ENCODE measurements at regions not wholly inside any gene's neighbourhood (a gene's known extent, or its start where the extent isn't known, plus 50 kb on each side); places are given as distances from the start of the nearest gene placed in this dataset.
A peak's percentile ranks its signal among the peaks of the same experiment; 100 is the strongest.

- no peak for ATAC-seq (replicated peaks in 1 of 4)
- H3K27me3 Mint-ChIP-seq = no peaks in the 10 kb centered on the region
Observed at GRCh38 chr6:105748737-105749161, 337.4 kb upstream of the PRDM1 start.

GRCh38 chr6:105747823-105748405 is 338.2 kb upstream of the PRDM1 start:
- H3K9me3 ChIP-seq = no peaks in the 10 kb centered on the region

More at GRCh38 chr6:105748737-105749161, 337.4 kb upstream of the PRDM1 start:
- Mint-ChIP-seq H3K9me3 (no peaks in the 10 kb centered on the region), H3K4me3 (no peak overlapping the region), H3K36me3 (no peaks in the 10 kb centered on the region), H3K4me1 (peaks cover 0 to 10% (median 9%) of the 10 kb centered on the region in 3 donors), H3K27ac (no peak overlapping the region)
- peak in 1 of 35 experiments; percentile 1 for DNase-seq
- Histone ChIP-seq H3K27ac (ENCODE audit: low read length) (no peak overlapping the region), H3K9me3 (no peaks in the 10 kb centered on the region), H3K4me1 (ENCODE audit: control insufficient read depth in 1 of 2, extremely low read depth in 1 of 2, insufficient read depth in 2 of 2, low read length in 2 of 2) (no peaks in the 10 kb centered on the region), H3K36me3 (ENCODE audit: control insufficient read depth in 2 of 2, extremely low read depth in 1 of 2, insufficient read depth in 1 of 2, low read length in 1 of 2) (no peaks in the 10 kb centered on the region), H3K27me3 (replicated peaks in 1 of 2; ENCODE audit: control insufficient read depth in 2 of 2, extremely low read depth in 1 of 2, insufficient read depth in 2 of 2, low read length in 1 of 2) (peaks cover 0 to under 1% of the 10 kb centered on the region in 2 experiments), H3K4me3 (ENCODE audit: control insufficient read depth in 1 of 2, extremely low read depth in 1 of 2, low read length in 1 of 2) (no peak overlapping the region)
- CTCF ChIA-PET = no interaction called here
- POLR2A ChIA-PET = no interaction called here
- WGBS (ENCODE audit: insufficient coverage) = 80% methylated on average over 1 of the region's 6 CpGs

GRCh38 chr6:105746509-105746908 is 339.6 kb upstream of the PRDM1 start:
- H3K27ac ChIP-seq (ENCODE audit: low read length) = no peak overlapping the region
- Mint-ChIP-seq H3K27ac (no peak overlapping the region), H3K36me3 (no peaks in the 10 kb centered on the region), H3K4me1 (peaks cover 0 to 10% (median 9%) of the 10 kb centered on the region in 3 donors), H3K9me3 (no peaks in the 10 kb centered on the region), H3K27me3 (peaks cover 0 to 2% of the 10 kb centered on the region in 2 donors), H3K4me3 (no peak overlapping the region)
- no peak overlapping the region for H3K4me3 ChIP-seq (ENCODE audit: control insufficient read depth in 1 of 2, extremely low read depth in 1 of 2, low read length in 1 of 2)
- no peaks in the 10 kb centered on the region for H3K4me1 ChIP-seq (ENCODE audit: control insufficient read depth in 1 of 2, extremely low read depth in 1 of 2, insufficient read depth in 2 of 2, low read length in 2 of 2)
- no peak for DNase-seq
- ChIA-PET POLR2A (no interaction called here), CTCF (no interaction called here)
- H3K9me3 ChIP-seq = no peaks in the 10 kb centered on the region
- no peaks in the 10 kb centered on the region for H3K36me3 ChIP-seq (ENCODE audit: control insufficient read depth in 2 of 2, extremely low read depth in 1 of 2, insufficient read depth in 1 of 2, low read length in 1 of 2)
- H3K27me3 ChIP-seq (replicated peaks in 1 of 2; ENCODE audit: control insufficient read depth in 2 of 2, extremely low read depth in 1 of 2, insufficient read depth in 2 of 2, low read length in 1 of 2) = peaks cover 0 to 3% of the 10 kb centered on the region in 2 experiments
- no CpG with 5 or more reads among the region's 1 CpG for WGBS (ENCODE audit: insufficient coverage)
- ATAC-seq (replicated peaks in 1 of 4) = no peak

More at GRCh38 chr6:105747823-105748405, 338.2 kb upstream of the PRDM1 start:
- Histone ChIP-seq H3K4me1 (ENCODE audit: control insufficient read depth in 1 of 2, extremely low read depth in 1 of 2, insufficient read depth in 2 of 2, low read length in 2 of 2) (no peaks in the 10 kb centered on the region), H3K27me3 (replicated peaks in 1 of 2; ENCODE audit: control insufficient read depth in 2 of 2, extremely low read depth in 1 of 2, insufficient read depth in 2 of 2, low read length in 1 of 2) (peaks cover 0 to 3% of the 10 kb centered on the region in 2 experiments), H3K4me3 (ENCODE audit: control insufficient read depth in 1 of 2, extremely low read depth in 1 of 2, low read length in 1 of 2) (no peak overlapping the region), H3K36me3 (ENCODE audit: control insufficient read depth in 2 of 2, extremely low read depth in 1 of 2, insufficient read depth in 1 of 2, low read length in 1 of 2) (no peaks in the 10 kb centered on the region), H3K27ac (ENCODE audit: low read length) (no peak overlapping the region)
- whole genome bisulfite sequencing (ENCODE audit: insufficient coverage) = no CpG with 5 or more reads among the region's 3 CpGs
- no peak for DNase-seq
- H3K27me3 Mint-ChIP-seq = no peaks in the 10 kb centered on the region
- no peak for ATAC-seq (replicated peaks in 1 of 4)
- H3K27ac Mint-ChIP-seq = no peak overlapping the region
- H3K9me3 Mint-ChIP-seq = no peaks in the 10 kb centered on the region
- peaks cover 0 to 10% (median 9%) of the 10 kb centered on the region in 3 donors for H3K4me1 Mint-ChIP-seq
- POLR2A ChIA-PET = no interaction called here
- H3K4me3 Mint-ChIP-seq = no peak overlapping the region
- CTCF ChIA-PET = no interaction called here
- no peaks in the 10 kb centered on the region for H3K36me3 Mint-ChIP-seq

GRCh38 chr6:105746130-105746505 is 340.0 kb upstream of the PRDM1 start:
- ChIA-PET CTCF (no interaction called here), POLR2A (no interaction called here)
- no peak overlapping the region for H3K4me3 ChIP-seq (ENCODE audit: control insufficient read depth in 1 of 2, extremely low read depth in 1 of 2, low read length in 1 of 2)
- peaks cover 0 to 3% of the 10 kb centered on the region in 2 experiments for H3K27me3 ChIP-seq (replicated peaks in 1 of 2; ENCODE audit: control insufficient read depth in 2 of 2, extremely low read depth in 1 of 2, insufficient read depth in 2 of 2, low read length in 1 of 2)
- 25% methylated on average over 1 of the region's 1 CpG for WGBS (ENCODE audit: insufficient coverage)
- no peak overlapping the region for H3K4me3 Mint-ChIP-seq
- ATAC-seq (replicated peaks in 1 of 4) = no peak
- H3K27me3 Mint-ChIP-seq = peaks cover 0 to 2% of the 10 kb centered on the region in 2 donors
- no peaks in the 10 kb centered on the region for H3K9me3 ChIP-seq
- DNase-seq = no peak
- H3K4me1 Mint-ChIP-seq = peaks cover 0 to 10% (median 9%) of the 10 kb centered on the region in 3 donors
- H3K9me3 Mint-ChIP-seq = no peaks in the 10 kb centered on the region
- H3K36me3 ChIP-seq (ENCODE audit: control insufficient read depth in 2 of 2, extremely low read depth in 1 of 2, insufficient read depth in 1 of 2, low read length in 1 of 2) = no peaks in the 10 kb centered on the region
- H3K36me3 Mint-ChIP-seq = no peaks in the 10 kb centered on the region
- H3K27ac ChIP-seq (ENCODE audit: low read length) = no peak overlapping the region
- H3K27ac Mint-ChIP-seq = no peak overlapping the region
- H3K4me1 ChIP-seq (ENCODE audit: control insufficient read depth in 1 of 2, extremely low read depth in 1 of 2, insufficient read depth in 2 of 2, low read length in 2 of 2) = no peaks in the 10 kb centered on the region

GRCh38 chr6:105745464-105746129 is 340.5 kb upstream of the PRDM1 start:
- peaks cover 0 to 2% of the 10 kb centered on the region in 2 donors for H3K27me3 Mint-ChIP-seq
- CTCF ChIA-PET = no interaction called here

GRCh38 chr6:105744815-105745214 is 341.3 kb upstream of the PRDM1 start:
- Histone ChIP-seq H3K27ac (ENCODE audit: low read length) (no peak overlapping the region), H3K27me3 (replicated peaks in 1 of 2; ENCODE audit: control insufficient read depth in 2 of 2, extremely low read depth in 1 of 2, insufficient read depth in 2 of 2, low read length in 1 of 2) (peaks cover 0 to 3% of the 10 kb centered on the region in 2 experiments), H3K9me3 (no peaks in the 10 kb centered on the region), H3K36me3 (ENCODE audit: control insufficient read depth in 2 of 2, extremely low read depth in 1 of 2, insufficient read depth in 1 of 2, low read length in 1 of 2) (no peaks in the 10 kb centered on the region), H3K4me3 (ENCODE audit: control insufficient read depth in 1 of 2, extremely low read depth in 1 of 2, low read length in 1 of 2) (no peak overlapping the region), H3K4me1 (ENCODE audit: control insufficient read depth in 1 of 2, extremely low read depth in 1 of 2, insufficient read depth in 2 of 2, low read length in 2 of 2) (no peaks in the 10 kb centered on the region)
- ChIA-PET CTCF (interaction anchor here in 1 of 2 donors (0.8 kb wide), 1 partner anchor 260 kb away, joined by 3 read pairs; no protein-coding TSS in a partner anchor), POLR2A (no interaction called here)
- no peak overlapping the region for H3K27ac Mint-ChIP-seq
- no peak for DNase-seq
- H3K36me3 Mint-ChIP-seq = no peaks in the 10 kb centered on the region
- H3K9me3 Mint-ChIP-seq = no peaks in the 10 kb centered on the region
- no CpG with 5 or more reads among the region's 1 CpG for WGBS (ENCODE audit: insufficient coverage)
- H3K27me3 Mint-ChIP-seq = peaks cover 0 to 2% of the 10 kb centered on the region in 2 donors
- H3K4me3 Mint-ChIP-seq = no peak overlapping the region
- H3K4me1 Mint-ChIP-seq = peaks cover 0 to 10% (median 9%) of the 10 kb centered on the region in 3 donors
- ATAC-seq (replicated peaks in 1 of 4) = no peak

More at GRCh38 chr6:105745464-105746129, 340.5 kb upstream of the PRDM1 start:
- POLR2A ChIA-PET = no interaction called here
- peaks cover 0 to 3% of the 10 kb centered on the region in 2 experiments for H3K27me3 ChIP-seq (replicated peaks in 1 of 2; ENCODE audit: control insufficient read depth in 2 of 2, extremely low read depth in 1 of 2, insufficient read depth in 2 of 2, low read length in 1 of 2)
- DNase-seq (no peak), ATAC-seq (replicated peaks in 1 of 4) (no peak)
- H3K9me3 ChIP-seq = no peaks in the 10 kb centered on the region
- Mint-ChIP-seq H3K4me1 (peaks cover 0 to 10% (median 9%) of the 10 kb centered on the region in 3 donors), H3K36me3 (no peaks in the 10 kb centered on the region), H3K9me3 (no peaks in the 10 kb centered on the region), H3K4me3 (no peak overlapping the region), H3K27ac (no peak overlapping the region)
- 79% methylated on average over 2 of the region's 2 CpGs for WGBS (ENCODE audit: insufficient coverage)
- no peak overlapping the region for H3K4me3 ChIP-seq (ENCODE audit: control insufficient read depth in 1 of 2, extremely low read depth in 1 of 2, low read length in 1 of 2)
- H3K4me1 ChIP-seq (ENCODE audit: control insufficient read depth in 1 of 2, extremely low read depth in 1 of 2, insufficient read depth in 2 of 2, low read length in 2 of 2) = no peaks in the 10 kb centered on the region
- no peak overlapping the region for H3K27ac ChIP-seq (ENCODE audit: low read length)
- no peaks in the 10 kb centered on the region for H3K36me3 ChIP-seq (ENCODE audit: control insufficient read depth in 2 of 2, extremely low read depth in 1 of 2, insufficient read depth in 1 of 2, low read length in 1 of 2)
